ENCODE measurements at regions not wholly inside any gene's neighbourhood (a gene's known extent, or its start where the extent isn't known, plus 50 kb on each side); places are given as distances from the start of the nearest gene placed in this dataset.

DNA sequence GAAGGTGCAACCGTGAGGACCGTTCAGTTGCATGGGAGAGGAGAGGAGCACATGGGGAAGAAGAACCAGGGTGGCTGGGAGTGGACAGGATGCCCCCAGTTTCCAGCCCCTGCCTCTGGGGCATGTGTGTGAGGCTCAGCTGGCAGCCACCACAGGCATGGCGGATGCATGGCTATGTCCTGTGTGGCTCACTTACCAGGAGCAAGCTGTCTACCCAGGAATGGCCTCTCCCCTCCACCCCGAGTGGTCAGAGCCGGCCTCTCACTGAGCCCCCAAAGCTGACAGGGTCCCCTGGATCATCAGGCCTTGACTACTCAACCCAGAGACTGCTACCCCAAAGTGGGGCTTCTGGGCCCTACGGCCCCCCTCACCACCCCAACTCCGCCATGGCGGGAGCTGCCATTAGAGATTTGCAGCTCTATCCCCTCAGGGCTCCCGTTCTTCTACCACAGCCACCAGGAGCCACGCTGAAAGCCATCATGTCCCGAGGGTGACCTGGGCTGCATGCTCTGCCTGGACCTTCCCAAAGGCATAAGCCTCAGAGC is 65.3 kb downstream of the RHOB start:
- Histone ChIP-seq H3K27me3 (no peaks in the 10 kb centered on the region), H4K20me1 (no peaks in the 10 kb centered on the region), H3K4me3 (no peak overlapping the region), H3K27ac (no peak overlapping the region), H3K36me3 (no peaks in the 10 kb centered on the region), H3K9me3 (peaks cover 11% of the 10 kb centered on the region), H3K9ac (no peak overlapping the region), H3K4me2 (no peak overlapping the region), H3K4me1 (peaks cover 24% of the 10 kb centered on the region)
- no peak for TF ChIP-seq Cebpa-rat (IDR thresholded peaks at IDR 0.05)

DNA sequence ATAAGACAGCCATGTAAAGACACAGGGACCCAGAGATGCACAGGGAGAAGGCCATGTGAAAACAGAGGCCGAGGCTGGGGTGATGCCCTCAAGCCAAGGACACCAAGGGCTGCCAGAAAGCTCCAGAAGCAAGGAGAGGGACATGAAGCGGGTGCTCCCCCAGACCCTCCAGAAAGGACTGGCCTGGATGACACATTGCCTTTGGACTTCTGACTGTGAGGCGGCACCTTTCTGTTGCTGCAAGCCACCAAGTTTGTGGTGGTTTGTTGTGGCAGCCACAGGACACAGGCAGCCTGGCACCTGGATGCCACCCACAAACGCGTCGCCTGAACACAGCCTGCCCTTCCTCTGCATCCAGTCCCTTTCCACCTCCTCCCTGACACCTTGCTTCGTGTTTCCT is 67.1 kb downstream of the RHOB start:
- Histone ChIP-seq H3K9me3 (peaks cover 11% of the 10 kb centered on the region), H3K36me3 (no peaks in the 10 kb centered on the region), H4K20me1 (no peaks in the 10 kb centered on the region), H3K4me3 (no peak overlapping the region), H3K4me1 (peaks cover 16% of the 10 kb centered on the region), H3K9ac (no peak overlapping the region), H3K27me3 (no peaks in the 10 kb centered on the region), H3K4me2 (no peak overlapping the region), H3K27ac (no peak overlapping the region)
- no peak for TF ChIP-seq Cebpa-rat (IDR thresholded peaks at IDR 0.05)

- TF ChIP-seq Cebpa-rat (IDR thresholded peaks at IDR 0.05), result no peak
- Histone ChIP-seq H4K20me1 (no peaks in the 10 kb centered on the region), H3K36me3 (no peaks in the 10 kb centered on the region), H3K4me2 (no peak overlapping the region), H3K9ac (no peak overlapping the region), H3K4me1 (peaks cover 13% of the 10 kb centered on the region), H3K9me3 (peaks cover 11% of the 10 kb centered on the region), H3K27me3 (no peaks in the 10 kb centered on the region), H3K4me3 (no peak overlapping the region), H3K27ac (no peak overlapping the region)
Observed at GRCh38 chr2:20514596-20515269, 67.9 kb downstream of the RHOB start.

- Histone ChIP-seq H3K36me3 (no peaks in the 10 kb centered on the region), H3K4me3 (no peak overlapping the region), H3K9ac (no peak overlapping the region), H4K20me1 (no peaks in the 10 kb centered on the region), H3K27me3 (no peaks in the 10 kb centered on the region), H3K27ac (no peak overlapping the region), H3K4me2 (no peak overlapping the region), H3K9me3 (peaks cover 11% of the 10 kb centered on the region), H3K4me1 (peaks cover 8% of the 10 kb centered on the region)
- no peak for TF ChIP-seq Cebpa-rat (IDR thresholded peaks at IDR 0.05)
Observed at GRCh38 chr2:20515290-20516220, 68.7 kb downstream of the RHOB start.

DNA sequence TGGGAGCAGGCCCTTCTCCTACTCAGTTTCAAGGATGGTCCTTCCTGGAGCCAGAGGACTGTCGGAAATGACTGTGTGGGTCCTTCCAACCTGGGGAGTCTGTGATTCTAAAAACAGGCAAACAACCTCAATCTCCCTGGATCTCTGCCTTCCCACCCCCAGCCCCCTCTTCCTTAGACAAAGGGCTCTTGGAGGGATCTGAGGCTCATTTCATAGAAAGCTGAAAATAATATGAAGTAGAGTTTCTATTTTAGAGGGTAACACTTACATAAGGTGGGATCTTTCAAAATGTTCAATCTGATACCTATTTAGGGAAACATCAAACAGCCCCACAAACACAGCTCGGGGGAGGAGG is 69.4 kb downstream of the RHOB start:
- no peaks in the 10 kb centered on the region for H4K20me1 ChIP-seq
- H3K27ac ChIP-seq, result no peak overlapping the region
- no peak overlapping the region for H3K9ac ChIP-seq
- H3K4me3 ChIP-seq, result no peak overlapping the region
- peaks cover 11% of the 10 kb centered on the region for H3K9me3 ChIP-seq
- H3K36me3 ChIP-seq, result no peaks in the 10 kb centered on the region
- peak overlapping the region; percentile 57 for H3K4me2 ChIP-seq
- no peak for TF ChIP-seq Cebpa-rat (IDR thresholded peaks at IDR 0.05)
- peaks cover 12% of the 10 kb centered on the region for H3K4me1 ChIP-seq
- no peaks in the 10 kb centered on the region for H3K27me3 ChIP-seq

DNA sequence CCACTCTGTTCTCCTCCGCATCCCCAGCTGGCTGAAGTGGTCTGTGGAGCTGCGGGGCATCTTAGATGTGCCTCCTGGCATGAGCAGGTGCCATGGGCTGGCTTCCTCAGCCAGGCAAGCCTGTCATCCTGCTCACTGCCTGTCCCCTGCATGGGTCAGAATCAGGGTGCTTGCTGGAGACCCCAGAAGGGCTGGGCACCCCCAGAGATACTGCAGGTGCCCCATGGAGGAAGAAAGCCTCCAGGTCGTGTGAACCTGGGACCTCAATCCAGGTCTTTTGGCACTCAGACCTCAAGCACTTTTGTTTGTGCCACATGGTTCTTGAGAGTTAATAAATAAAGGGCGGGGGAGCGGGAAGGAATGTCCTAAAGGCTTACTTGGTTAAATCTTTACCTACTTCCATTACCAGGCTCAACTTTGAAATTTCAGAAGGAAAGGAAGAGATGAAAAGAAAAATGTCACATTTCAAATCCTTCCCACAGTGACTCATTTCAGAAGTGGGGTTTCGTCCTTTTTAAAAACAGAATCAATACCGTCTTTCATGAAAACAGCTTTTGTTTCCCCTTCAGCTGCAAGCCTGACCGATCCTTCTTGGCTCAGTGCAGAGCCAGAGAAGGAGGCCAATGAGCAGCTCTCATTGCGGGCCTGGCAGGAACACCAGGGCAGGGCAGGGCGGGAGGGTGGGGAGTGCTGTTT is 69.9 kb downstream of the RHOB start:
- no peak for TF ChIP-seq Cebpa-rat (IDR thresholded peaks at IDR 0.05)
- H3K9ac ChIP-seq, result 0 out of 2 replicates have a peak overlapping the region, but pooled peaks have one; percentile 34
- peaks cover 11% of the 10 kb centered on the region for H3K9me3 ChIP-seq
- peaks cover 17% of the 10 kb centered on the region for H3K4me1 ChIP-seq
- H3K4me2 ChIP-seq, result peak overlapping the region; percentile 57
- H3K27ac ChIP-seq, result no peak overlapping the region
- no peaks in the 10 kb centered on the region for H3K36me3 ChIP-seq
- no peak overlapping the region for H3K4me3 ChIP-seq
- H4K20me1 ChIP-seq, result no peaks in the 10 kb centered on the region
- no peaks in the 10 kb centered on the region for H3K27me3 ChIP-seq

- no peak overlapping the region for H3K9ac ChIP-seq
- H3K4me3 ChIP-seq, result no peak overlapping the region
- no peaks in the 10 kb centered on the region for H4K20me1 ChIP-seq
- no peak overlapping the region for H3K27ac ChIP-seq
- no peak overlapping the region for H3K4me2 ChIP-seq
- peaks cover 43% of the 10 kb centered on the region for H3K4me1 ChIP-seq
- TF ChIP-seq Cebpa-rat (IDR thresholded peaks at IDR 0.05), result no peak
- H3K36me3 ChIP-seq, result no peaks in the 10 kb centered on the region
- peaks cover 11% of the 10 kb centered on the region for H3K9me3 ChIP-seq
- no peaks in the 10 kb centered on the region for H3K27me3 ChIP-seq
Observed at GRCh38 chr2:20519309-20519708, 72.4 kb downstream of the RHOB start.

DNA sequence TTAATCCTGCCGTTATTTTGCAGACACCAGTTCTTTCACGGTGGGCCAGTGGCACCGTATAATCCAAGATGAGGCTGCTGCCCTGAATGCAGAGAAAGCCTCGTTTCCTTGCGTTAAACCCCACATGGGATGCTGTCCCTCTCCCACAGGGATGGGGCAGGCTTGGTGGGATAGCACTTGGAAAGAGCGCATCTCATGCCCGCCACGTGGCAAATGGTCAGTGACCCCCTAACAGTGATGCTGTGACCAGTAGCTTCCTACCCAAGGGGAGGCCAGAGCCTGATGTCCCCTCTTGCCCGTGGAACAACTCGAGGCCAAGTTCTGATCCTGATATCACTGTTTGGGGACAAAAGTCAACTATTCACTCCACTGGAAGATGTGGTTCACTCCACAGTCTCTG is 73.3 kb downstream of the RHOB start:
- no peak overlapping the region for H3K9ac ChIP-seq
- no peaks in the 10 kb centered on the region for H3K36me3 ChIP-seq
- TF ChIP-seq Cebpa-rat (IDR thresholded peaks at IDR 0.05), result no peak
- H3K27ac ChIP-seq, result no peak overlapping the region
- H4K20me1 ChIP-seq, result no peaks in the 10 kb centered on the region
- no peaks in the 10 kb centered on the region for H3K27me3 ChIP-seq
- peaks cover 5% of the 10 kb centered on the region for H3K9me3 ChIP-seq
- no peak overlapping the region for H3K4me2 ChIP-seq
- H3K4me3 ChIP-seq, result no peak overlapping the region
- H3K4me1 ChIP-seq, result peaks cover 51% of the 10 kb centered on the region

GRCh38 chr2:20521193-20521592 is 74.3 kb downstream of the RHOB start:
- H3K4me2 ChIP-seq, result peak overlapping the region; percentile 97; the same call in 1 of the 2 replicates
- no peaks in the 10 kb centered on the region for H3K27me3 ChIP-seq
- no peak overlapping the region for H3K4me3 ChIP-seq
- H3K4me1 ChIP-seq, result peaks cover 61% of the 10 kb centered on the region
- no peaks in the 10 kb centered on the region for H4K20me1 ChIP-seq
- H3K27ac ChIP-seq, result no peak overlapping the region
- H3K36me3 ChIP-seq, result no peaks in the 10 kb centered on the region
- no peak for TF ChIP-seq Cebpa-rat (IDR thresholded peaks at IDR 0.05)
- no peak overlapping the region for H3K9ac ChIP-seq
- H3K9me3 ChIP-seq, result no peaks in the 10 kb centered on the region
